H9 (cell line): ENCODE measurements at regions not wholly inside any gene's neighbourhood (a gene's known extent, or its start where the extent isn't known, plus 50 kb on each side); places are given as distances from the start of the nearest gene placed in this dataset.

Experiments
- DNase-seq: peaks from one replicate; pipeline ENCODE4 v3.0.0-alpha.2; 2017
- H2AFZ ChIP-seq: one replicate; pipeline ENCODE4 v1.6.1; 2013; ENCODE audit warnings: mild to moderate bottlenecking, low read length, control low read depth, moderate library complexity
- H2AK5ac ChIP-seq: 2 replicates; pipeline ENCODE4 v1.6.1; 2013; ENCODE audit warnings: low read length, control low read depth, mixed read lengths; ENCODE audit not compliant: insufficient read length
- H2BK120ac ChIP-seq: one replicate; pipeline ENCODE4 v1.6.1; 2013; ENCODE audit warnings: low read depth, mild to moderate bottlenecking, low read length, control low read depth, inconsistent platforms; ENCODE audit not compliant: poor library complexity, severe bottlenecking
- H2BK12ac ChIP-seq: 2 replicates; pipeline ENCODE4 v1.6.1; 2013; ENCODE audit warnings: low read length, control low read depth, mixed read lengths, low read depth; ENCODE audit not compliant: insufficient read length
- H2BK15ac ChIP-seq: 2 replicates; pipeline ENCODE4 v1.6.1; 2013; ENCODE audit warnings: low read depth, low read length, control low read depth
- H2BK20ac ChIP-seq: one replicate; pipeline ENCODE4 v1.6.1; 2013; ENCODE audit warnings: low read depth, mild to moderate bottlenecking, low read length, control low read depth, inconsistent platforms; ENCODE audit not compliant: poor library complexity, severe bottlenecking
- H2BK5ac ChIP-seq: 2 replicates; pipeline ENCODE4 v1.6.1; 2013; ENCODE audit warnings: low read length, control low read depth, mixed read lengths; ENCODE audit not compliant: insufficient read length
- H3K14ac ChIP-seq: 2 replicates; pipeline ENCODE4 v1.6.1; 2013; ENCODE audit warnings: low read length, control low read depth; ENCODE audit not compliant: insufficient read depth
- H3K18ac ChIP-seq: 2 replicates; pipeline ENCODE4 v1.6.1; 2013; ENCODE audit warnings: low read depth, mild to moderate bottlenecking, mixed read lengths, low read length, control low read depth; ENCODE audit not compliant: insufficient read length
- H3K23ac ChIP-seq: 2 replicates; pipeline ENCODE4 v1.6.1; 2013; ENCODE audit warnings: low read length, control low read depth, mixed read lengths, low read depth; ENCODE audit not compliant: insufficient read length
- H3K23me2 ChIP-seq: 2 replicates; pipeline ENCODE4 v1.6.1; 2013; ENCODE audit warnings: low read depth, mild to moderate bottlenecking, mixed read lengths, low read length, control low read depth; ENCODE audit not compliant: insufficient read length, poor library complexity, severe bottlenecking
- H3K27ac ChIP-seq: 2 replicates; pipeline ENCODE4 v1.5.1; 2013; ENCODE audit warnings: low read length, control low read depth, mixed read lengths, low read depth; ENCODE audit not compliant: insufficient read length
- H3K27me3 ChIP-seq: 2 replicates; pipeline ENCODE4 v1.6.1; 2013; ENCODE audit warnings: low read length, control low read depth, inconsistent platforms; ENCODE audit not compliant: insufficient read depth
- H3K4ac ChIP-seq: 2 replicates; pipeline ENCODE4 v1.6.1; 2013; ENCODE audit warnings: low read depth, mild to moderate bottlenecking, control low read depth, inconsistent platforms, low read length, moderate library complexity
- H3K4me1 ChIP-seq: 2 replicates; pipeline ENCODE4 v1.6.1; 2013; ENCODE audit warnings: low read length, control low read depth, inconsistent platforms; ENCODE audit not compliant: insufficient read depth
- H3K4me2 ChIP-seq: 2 replicates; pipeline ENCODE4 v1.6.1; 2013; ENCODE audit warnings: low read length, control low read depth, mixed read lengths; ENCODE audit not compliant: insufficient read length, insufficient read depth
- H3K56ac ChIP-seq: 2 replicates; pipeline ENCODE4 v1.6.1; 2013; ENCODE audit warnings: low read depth, mild to moderate bottlenecking, mixed read lengths, low read length, control low read depth; ENCODE audit not compliant: insufficient read length
- H3K79me1 ChIP-seq: 2 replicates; pipeline ENCODE4 v1.6.1; 2013; ENCODE audit warnings: low read depth, mild to moderate bottlenecking, moderate library complexity, low read length, control low read depth, inconsistent platforms; ENCODE audit not compliant: insufficient read depth, poor library complexity, severe bottlenecking
- H3K79me2 ChIP-seq: 2 replicates; pipeline ENCODE4 v1.6.1; 2013; ENCODE audit warnings: low read length, control low read depth, inconsistent platforms; ENCODE audit not compliant: insufficient read depth
- H3K9ac ChIP-seq: 2 replicates; pipeline ENCODE4 v1.6.1; 2013; ENCODE audit warnings: low read length, control low read depth, mixed read lengths; ENCODE audit not compliant: insufficient read length; ENCODE audit errors: extremely low read depth
- H3K9me3 ChIP-seq: one replicate; pipeline ENCODE4 v1.6.1; 2013; ENCODE audit warnings: low read depth, low read length, inconsistent platforms; ENCODE audit not compliant: control insufficient read depth
- H3T11ph ChIP-seq: one replicate; pipeline ENCODE4 v1.6.1; 2013; ENCODE audit warnings: mild to moderate bottlenecking, low read length, control low read depth, inconsistent platforms
- H4K20me1 ChIP-seq: one replicate; pipeline ENCODE4 v1.6.1; 2013; ENCODE audit not compliant: control insufficient read depth, insufficient read length, insufficient read depth
- H4K5ac ChIP-seq: 2 replicates; pipeline ENCODE4 v1.6.1; 2013; ENCODE audit warnings: low read depth, mild to moderate bottlenecking, mixed read lengths, low read length, control low read depth; ENCODE audit not compliant: insufficient read length
- H4K8ac ChIP-seq: replicated peaks from 2 replicates; pipeline ENCODE4 v1.6.1; 2013; ENCODE audit warnings: low read length, control low read depth, mixed read lengths, low read depth; ENCODE audit not compliant: insufficient read length
- H4K91ac ChIP-seq: 2 replicates; pipeline ENCODE4 v1.6.1; 2013; ENCODE audit warnings: low read depth, mild to moderate bottlenecking, moderate library complexity, mixed read lengths, low read length, control low read depth; ENCODE audit not compliant: insufficient read length
- H3K27ac Mint-ChIP-seq, 3 experiments: 2 replicates in 2 of 3; 3 replicates in 1 of 3; pipeline ENCODE4 v1.8.0; 2020 to 2021; ENCODE audit warnings: mixed read lengths in 3 of 3, mild to moderate bottlenecking in 1 of 3, moderate library complexity in 1 of 3
- H3K27me3 Mint-ChIP-seq: 2 replicates; pipeline ENCODE4 v1.8.0; 2021; ENCODE audit warnings: low read depth, mild to moderate bottlenecking, moderate library complexity, mixed read lengths
- H3K36me3 Mint-ChIP-seq, 3 experiments: 2 replicates in 2 of 3; 3 replicates in 1 of 3; pipeline ENCODE4 v1.8.0; 2020 to 2021; ENCODE audit warnings: low read depth in 3 of 3, mixed read lengths in 3 of 3; ENCODE audit not compliant: insufficient read depth in 1 of 3
- H3K4me1 Mint-ChIP-seq, 2 experiments: 2 replicates each; pipeline ENCODE4 v1.8.0; 2020; ENCODE audit warnings: mixed read lengths in 2 of 2
- H3K4me3 Mint-ChIP-seq, 2 experiments: 2 replicates in 1 of 2; 3 replicates in 1 of 2; pipeline ENCODE4 v1.8.0; 2020 to 2021; ENCODE audit warnings: mild to moderate bottlenecking in 2 of 2, mixed read lengths in 2 of 2, moderate library complexity in 1 of 2
- H3K9me3 Mint-ChIP-seq, 2 experiments: 2 replicates in 1 of 2; 3 replicates in 1 of 2; pipeline ENCODE4 v1.8.0; 2020; ENCODE audit warnings: mild to moderate bottlenecking in 2 of 2, mixed read lengths in 2 of 2, moderate library complexity in 1 of 2
- CTCF ChIP-seq: fragments of 200-600 bp; sonication (generic); conservative IDR thresholded peaks from 3 replicates; pipeline ENCODE4 v1.8.0; 2021; ENCODE audit warnings: antibody characterized with exemption, mild to moderate bottlenecking

GRCh38 chr2:215493376-215493775 lies 57.5 kb upstream of the FN1 start:
- no peak overlapping the region for H3K4me2 ChIP-seq
- no peaks in the 10 kb centered on the region for H3K79me1 ChIP-seq
- no peak overlapping the region for H2BK20ac ChIP-seq
- H3K4me1 ChIP-seq = no peaks in the 10 kb centered on the region
- no peaks in the 10 kb centered on the region for H3K9me3 ChIP-seq
- DNase-seq = no peak
- H3K14ac ChIP-seq = no peak overlapping the region
- H4K8ac ChIP-seq = no peak overlapping the region
- no peak overlapping the region for H2BK120ac ChIP-seq
- no peak for TF ChIP-seq CTCF
- no peak overlapping the region for H3K27ac ChIP-seq
- H3K23ac ChIP-seq = no peak overlapping the region
- H3K27ac Mint-ChIP-seq = no peak overlapping the region
- H2AK5ac ChIP-seq = no peak overlapping the region
- no peak overlapping the region for H2AFZ ChIP-seq
- no peak overlapping the region for H3K56ac ChIP-seq
- H3K79me2 ChIP-seq = no peaks in the 10 kb centered on the region
- H3K27me3 ChIP-seq = no peaks in the 10 kb centered on the region
- H3K36me3 Mint-ChIP-seq = peaks cover 4 to 6% (median 5%) of the 10 kb centered on the region in 3 experiments; a peak in 5 of 7 replicates
- no peak overlapping the region for H2BK15ac ChIP-seq
- no peaks in the 10 kb centered on the region for H4K20me1 ChIP-seq
- no peak overlapping the region for H4K91ac ChIP-seq
- no peak overlapping the region for H3T11ph ChIP-seq
- no peak overlapping the region for H4K5ac ChIP-seq
- H2BK5ac ChIP-seq = no peak overlapping the region
- H3K9ac ChIP-seq = no peak overlapping the region
- H3K4me1 Mint-ChIP-seq = peaks cover 9 to 11% of the 10 kb centered on the region in 2 experiments
- H2BK12ac ChIP-seq = no peak overlapping the region
- H3K23me2 ChIP-seq = no peaks in the 10 kb centered on the region
- no peak overlapping the region for H3K4me3 Mint-ChIP-seq
- H3K27me3 Mint-ChIP-seq = no peaks in the 10 kb centered on the region
- H3K9me3 Mint-ChIP-seq = peaks cover 4 to 5% of the 10 kb centered on the region in 2 experiments; a peak in 4 of 5 replicates
- no peak overlapping the region for H3K4ac ChIP-seq
- H3K18ac ChIP-seq = no peak overlapping the region
